GM12873 (cell line): ENCODE measurements at regions not wholly inside any gene's neighbourhood (a gene's known extent, or its start where the extent isn't known, plus 50 kb on each side); places are given as distances from the start of the nearest gene placed in this dataset.

Experiments used
- CTCF ChIP-seq: IDR thresholded peaks from 2 replicates; pipeline ENCODE4 v1.5.1; 2012; ENCODE audit warnings: low read depth, mild to moderate bottlenecking, moderate library complexity, low read length, control low read depth; ENCODE audit not compliant: insufficient read depth; ENCODE audit errors: missing control alignments

GRCh38 chr4:165627548-165627947 lies 245.5 kb upstream of the TLL1 start:
- no peak for TF ChIP-seq CTCF

- TF ChIP-seq CTCF = no peak
These were observed 244.5 kb upstream of the TLL1 start for GRCh38 chr4:165628572-165628971.

GRCh38 chr4:165630671-165631070 lies 242.4 kb upstream of the TLL1 start:
- no peak for TF ChIP-seq CTCF

- TF ChIP-seq CTCF = no peak
These were observed 241.7 kb upstream of the TLL1 start for GRCh38 chr4:165631208-165631894.

- no peak for TF ChIP-seq CTCF
These were observed 241.1 kb upstream of the TLL1 start for GRCh38 chr4:165631912-165632311.

DNA sequence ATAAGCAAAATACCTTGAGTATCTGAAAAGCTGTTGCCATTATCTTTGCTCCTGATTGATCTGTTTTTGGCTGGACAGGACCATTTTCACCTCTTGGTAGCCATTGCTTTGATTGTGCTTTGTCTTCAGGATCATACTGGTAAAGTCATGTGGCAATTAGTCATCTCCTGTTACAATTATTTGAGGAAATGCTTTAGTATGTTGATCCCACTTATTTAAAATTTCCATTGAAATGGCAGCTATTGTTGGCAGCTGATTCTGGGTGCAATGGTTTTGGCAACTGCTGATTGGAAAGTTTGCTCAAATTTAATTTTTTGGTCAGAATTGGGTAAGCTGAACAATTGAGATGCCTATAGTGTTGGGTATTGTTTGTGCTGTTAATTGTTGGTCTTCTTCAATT lies 238.3 kb upstream of the TLL1 start:
- TF ChIP-seq CTCF = no peak

- TF ChIP-seq CTCF = no peak
These were observed 237.7 kb upstream of the TLL1 start for GRCh38 chr4:165635381-165635780.
